ENCODE measurements at regions not wholly inside any gene's neighbourhood (a gene's known extent, or its start where the extent isn't known, plus 50 kb on each side); places are given as distances from the start of the nearest gene placed in this dataset.

GRCh38 chr9:108419379-108419778 lies 436.4 kb downstream of the ACTL7B start:
- no peak for DNase-seq (ENCODE audit: extremely low spot score in 2 of 2)
- Histone ChIP-seq H3K27ac (no peak overlapping the region), H3K4me1 (no peaks in the 10 kb centered on the region), H3K9me3 (no peaks in the 10 kb centered on the region), H3K36me3 (no peaks in the 10 kb centered on the region), H3K27me3 (no peaks in the 10 kb centered on the region), H3K4me3 (no peak overlapping the region)
- intact Hi-C loops (cut with DNase I), result no loop called here
- no peak for TF ChIP-seq POLR2A (IDR thresholded peaks at IDR 0.05)
- TF ChIP-seq CTCF (IDR thresholded peaks at IDR 0.05), result no peak
- TF ChIP-seq POLR2AphosphoS5 (IDR thresholded peaks at IDR 0.05; ENCODE audit: insufficient read depth in 1 of 2, low read depth in 1 of 2), result no peak

- TF ChIP-seq POLR2AphosphoS5 (IDR thresholded peaks at IDR 0.05; ENCODE audit: insufficient read depth in 1 of 2, low read depth in 1 of 2) (no peak), CTCF (IDR thresholded peaks at IDR 0.05) (no peak), POLR2A (IDR thresholded peaks at IDR 0.05) (no peak)
- no peak for DNase-seq (ENCODE audit: extremely low spot score in 2 of 2)
- H3K27me3 ChIP-seq, result no peaks in the 10 kb centered on the region
- no peaks in the 10 kb centered on the region for H3K4me1 ChIP-seq
- intact Hi-C loops (cut with DNase I), result no loop called here
- no peaks in the 10 kb centered on the region for H3K9me3 ChIP-seq
- no peak overlapping the region for H3K27ac ChIP-seq
- H3K4me3 ChIP-seq, result no peak overlapping the region
- H3K36me3 ChIP-seq, result no peaks in the 10 kb centered on the region
These were observed 438.1 kb downstream of the ACTL7B start for GRCh38 chr9:108417726-108418125.

DNA sequence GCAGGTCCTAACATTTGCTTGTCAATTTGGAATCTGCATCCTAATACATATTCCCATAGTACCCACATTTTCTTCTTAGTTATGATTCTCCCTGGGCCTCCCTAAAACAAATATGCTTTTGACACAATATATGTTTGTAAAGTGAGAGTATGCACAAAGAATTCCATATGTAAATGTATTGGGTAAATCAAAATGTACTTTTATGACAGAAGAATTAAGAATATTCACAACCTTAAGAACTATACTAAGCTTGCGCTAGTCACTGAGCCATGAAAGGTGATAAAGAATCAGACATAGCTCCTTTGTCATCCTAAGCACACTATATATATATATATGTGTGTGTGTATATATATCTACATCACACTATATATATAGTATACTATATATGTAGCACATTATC lies 438.5 kb downstream of the ACTL7B start:
- intact Hi-C loops (cut with DNase I), result no loop called here
- Histone ChIP-seq H3K9me3 (no peaks in the 10 kb centered on the region), H3K4me3 (no peak overlapping the region), H3K4me1 (no peaks in the 10 kb centered on the region), H3K27ac (no peak overlapping the region), H3K27me3 (no peaks in the 10 kb centered on the region), H3K36me3 (no peaks in the 10 kb centered on the region)
- DNase-seq (ENCODE audit: extremely low spot score in 2 of 2), result no peak
- no peak for TF ChIP-seq CTCF (IDR thresholded peaks at IDR 0.05)
- no peak for TF ChIP-seq POLR2AphosphoS5 (IDR thresholded peaks at IDR 0.05; ENCODE audit: insufficient read depth in 1 of 2, low read depth in 1 of 2)
- TF ChIP-seq POLR2A (IDR thresholded peaks at IDR 0.05), result no peak

DNA sequence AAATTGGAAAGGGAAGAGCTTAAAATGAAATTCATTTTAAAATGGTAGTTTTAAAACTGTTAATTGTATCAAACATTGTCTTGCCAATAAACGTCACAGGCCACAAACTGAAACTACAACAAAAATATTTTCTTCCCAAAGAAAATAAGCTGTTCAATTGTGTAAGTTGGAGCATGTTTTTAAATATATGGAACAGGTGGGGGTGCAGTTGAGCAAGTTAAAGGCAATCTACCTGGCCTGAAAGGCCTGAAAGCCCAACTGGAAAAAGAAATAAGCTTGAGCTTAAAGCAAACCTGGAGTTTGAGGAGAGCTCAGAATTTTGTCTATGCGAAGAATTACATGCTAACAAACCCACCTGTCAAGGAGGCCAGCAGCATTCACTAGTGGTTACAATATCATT lies 439.5 kb downstream of the ACTL7B start:
- Histone ChIP-seq H3K27ac (no peak overlapping the region), H3K4me3 (no peak overlapping the region), H3K27me3 (no peaks in the 10 kb centered on the region), H3K9me3 (no peaks in the 10 kb centered on the region), H3K4me1 (peaks cover 6% of the 10 kb centered on the region), H3K36me3 (no peaks in the 10 kb centered on the region)
- DNase-seq (ENCODE audit: extremely low spot score in 2 of 2), result no peak
- intact Hi-C loops (cut with DNase I), result no loop called here
- TF ChIP-seq POLR2A (IDR thresholded peaks at IDR 0.05), result no peak
- TF ChIP-seq POLR2AphosphoS5 (IDR thresholded peaks at IDR 0.05; ENCODE audit: insufficient read depth in 1 of 2, low read depth in 1 of 2), result no peak
- TF ChIP-seq CTCF (IDR thresholded peaks at IDR 0.05), result no peak

DNA sequence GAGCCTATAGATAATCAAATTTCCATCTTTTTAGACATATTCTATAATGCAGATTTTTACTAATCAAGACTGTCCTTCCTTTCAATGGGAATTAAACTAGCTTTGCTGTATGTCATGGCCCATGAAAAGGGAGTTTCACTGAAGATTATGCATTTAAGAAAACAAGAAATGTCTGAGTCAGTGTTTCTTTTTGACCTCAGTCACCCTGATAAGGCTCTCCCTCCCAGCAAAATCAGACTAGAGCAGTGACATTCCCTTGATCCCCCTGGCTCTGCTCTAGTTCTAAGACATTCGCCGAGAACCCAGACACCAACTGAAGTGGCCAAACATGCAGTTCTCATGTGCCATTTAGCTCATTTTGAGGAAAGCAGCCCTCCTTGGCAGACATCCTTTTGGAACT lies 442.0 kb downstream of the ACTL7B start:
- H3K36me3 ChIP-seq, result no peaks in the 10 kb centered on the region
- H3K4me3 ChIP-seq, result no peak overlapping the region
- H3K27ac ChIP-seq, result no peak overlapping the region
- DNase-seq (ENCODE audit: extremely low spot score in 2 of 2), result no peak
- no peak for TF ChIP-seq POLR2A (IDR thresholded peaks at IDR 0.05)
- TF ChIP-seq CTCF (IDR thresholded peaks at IDR 0.05), result no peak
- TF ChIP-seq POLR2AphosphoS5 (IDR thresholded peaks at IDR 0.05; ENCODE audit: insufficient read depth in 1 of 2, low read depth in 1 of 2), result no peak
- peaks cover 18% of the 10 kb centered on the region for H3K4me1 ChIP-seq
- intact Hi-C loops (cut with DNase I), result no loop called here
- H3K9me3 ChIP-seq, result no peaks in the 10 kb centered on the region
- H3K27me3 ChIP-seq, result no peaks in the 10 kb centered on the region

Data from vagina (tissue), 2 donors.